Body of pancreas (tissue), 4 donors: ENCODE measurements at regions not wholly inside any gene's neighbourhood (a gene's known extent, or its start where the extent isn't known, plus 50 kb on each side); places are given as distances from the start of the nearest gene placed in this dataset.

ENCODE experiments used
- POLR2A ChIP-seq, 3 donors: fragments of 450-650 bp; IDR thresholded peaks; one replicate each; pipeline ENCODE4 v1.6.1; 2016; ENCODE audit warnings: antibody characterized with exemption in 3 of 3, mild to moderate bottlenecking in 2 of 3
- TF ChIP-seq, protein P1 (sequence below), 7 experiments: fragments of 450-650 bp in 4 of 7; fragments of 200-600 bp in 3 of 7; sonication (generic) in 3 of 7; IDR thresholded peaks; one replicate each; pipeline ENCODE4 v1.5.1; 2016 to 2019; ENCODE audit warnings: antibody characterized with exemption in 7 of 7

DNA sequence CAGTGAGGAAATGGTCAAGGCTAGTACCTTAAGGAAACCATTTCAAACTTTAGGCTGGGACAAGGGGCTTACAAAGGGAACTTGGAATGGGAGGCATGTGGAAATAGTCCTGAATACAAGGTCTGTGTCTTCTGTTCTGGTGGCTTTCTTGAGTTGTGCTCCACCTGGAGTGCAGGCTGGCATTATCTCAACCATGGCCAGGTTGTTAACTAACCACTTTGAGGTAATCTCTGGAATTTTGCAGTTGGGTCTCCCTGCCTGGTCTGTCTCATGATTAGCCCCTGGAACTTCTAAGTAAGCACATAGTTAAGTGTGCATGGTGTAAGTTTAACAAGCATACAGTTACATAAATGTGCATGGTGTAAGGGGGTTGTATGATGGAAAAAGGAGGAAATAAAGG is 77.5 kb downstream of the PCDH18 start:
- TF ChIP-seq, protein P1, sequence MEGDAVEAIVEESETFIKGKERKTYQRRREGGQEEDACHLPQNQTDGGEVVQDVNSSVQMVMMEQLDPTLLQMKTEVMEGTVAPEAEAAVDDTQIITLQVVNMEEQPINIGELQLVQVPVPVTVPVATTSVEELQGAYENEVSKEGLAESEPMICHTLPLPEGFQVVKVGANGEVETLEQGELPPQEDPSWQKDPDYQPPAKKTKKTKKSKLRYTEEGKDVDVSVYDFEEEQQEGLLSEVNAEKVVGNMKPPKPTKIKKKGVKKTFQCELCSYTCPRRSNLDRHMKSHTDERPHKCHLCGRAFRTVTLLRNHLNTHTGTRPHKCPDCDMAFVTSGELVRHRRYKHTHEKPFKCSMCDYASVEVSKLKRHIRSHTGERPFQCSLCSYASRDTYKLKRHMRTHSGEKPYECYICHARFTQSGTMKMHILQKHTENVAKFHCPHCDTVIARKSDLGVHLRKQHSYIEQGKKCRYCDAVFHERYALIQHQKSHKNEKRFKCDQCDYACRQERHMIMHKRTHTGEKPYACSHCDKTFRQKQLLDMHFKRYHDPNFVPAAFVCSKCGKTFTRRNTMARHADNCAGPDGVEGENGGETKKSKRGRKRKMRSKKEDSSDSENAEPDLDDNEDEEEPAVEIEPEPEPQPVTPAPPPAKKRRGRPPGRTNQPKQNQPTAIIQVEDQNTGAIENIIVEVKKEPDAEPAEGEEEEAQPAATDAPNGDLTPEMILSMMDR (IDR thresholded peaks at IDR 0.05): no peak
- no peak for TF ChIP-seq POLR2A (IDR thresholded peaks at IDR 0.05)
